SK-MEL-5 (cell line): ENCODE measurements at regions not wholly inside any gene's neighbourhood (a gene's known extent, or its start where the extent isn't known, plus 50 kb on each side); places are given as distances from the start of the nearest gene placed in this dataset.
"Not testable (repeated sequence)": the region's sequence is repeated elsewhere in the genome, so short reads cannot be mapped to it uniquely, and the experiment has no call there.

Source experiments
- DNase-seq: peaks from one replicate; pipeline ENCODE4 v3.0.0-alpha.2; 2016; ENCODE audit warnings: low read depth, low spot score
- in situ Hi-C: cut with HindIII; loops from 2 replicates; pipeline ENCODE4 v1.10.0; 2016; ENCODE audit warnings: low sequenced_read_pairs, high pct_unique_total_duplicates, low pct_unique_long_range_greater_than_20kb

GRCh38 chr2:19089476-19089875 is 268.9 kb downstream of the OSR1 start:
- in situ Hi-C loops, DNase-seq: not testable (repeated sequence)

DNA sequence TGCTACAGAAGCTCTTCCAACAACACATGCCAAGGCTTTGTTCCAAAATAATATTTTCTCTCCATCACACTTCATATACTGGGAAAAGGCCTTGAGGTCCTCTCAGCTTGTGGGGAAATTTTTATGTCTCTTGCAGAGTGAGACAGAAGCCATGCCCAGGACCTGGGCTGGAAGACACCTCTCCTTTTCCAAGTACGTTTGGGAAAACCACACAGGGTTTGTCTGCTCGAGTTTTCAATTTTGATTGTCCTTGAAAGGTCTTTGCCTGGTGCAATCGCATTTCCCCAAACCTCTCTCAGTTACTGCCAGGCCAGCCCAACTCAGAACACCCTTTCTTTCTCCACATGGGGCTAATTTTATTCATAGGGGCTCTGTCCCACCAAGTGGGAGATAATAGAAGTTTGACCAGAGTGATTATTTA is 272.2 kb downstream of the OSR1 start:
- in situ Hi-C loops = no loop called here
- no peak for DNase-seq

- peak; percentile 81 for DNase-seq
- in situ Hi-C loops = no loop called here
Observed at GRCh38 chr2:19078709-19079108, 279.7 kb downstream of the OSR1 start.

GRCh38 chr2:19073522-19073921 is 284.9 kb downstream of the OSR1 start:
- in situ Hi-C loops = no loop called here
- DNase-seq = no peak

DNA sequence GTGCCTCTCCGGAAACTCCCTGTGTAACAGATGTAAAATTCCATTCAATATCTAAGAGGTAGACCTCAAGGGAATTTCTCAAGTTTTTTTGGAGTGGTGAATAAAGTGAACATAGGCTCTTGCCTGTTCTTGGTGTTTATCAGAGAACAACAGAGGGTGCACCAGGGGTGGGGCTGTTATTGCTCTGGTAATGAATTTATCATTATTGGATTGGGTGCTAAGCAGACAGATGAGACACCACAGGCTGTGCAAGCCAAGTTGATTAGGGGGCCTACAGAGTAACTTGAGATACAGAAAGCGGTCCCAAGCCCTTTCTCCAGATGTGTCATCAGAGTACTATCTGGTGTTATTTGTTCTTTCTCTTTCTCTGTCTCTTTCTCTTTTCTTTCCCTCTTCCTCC is 286.3 kb downstream of the OSR1 start:
- in situ Hi-C loops = no loop called here
- no peak for DNase-seq

DNA sequence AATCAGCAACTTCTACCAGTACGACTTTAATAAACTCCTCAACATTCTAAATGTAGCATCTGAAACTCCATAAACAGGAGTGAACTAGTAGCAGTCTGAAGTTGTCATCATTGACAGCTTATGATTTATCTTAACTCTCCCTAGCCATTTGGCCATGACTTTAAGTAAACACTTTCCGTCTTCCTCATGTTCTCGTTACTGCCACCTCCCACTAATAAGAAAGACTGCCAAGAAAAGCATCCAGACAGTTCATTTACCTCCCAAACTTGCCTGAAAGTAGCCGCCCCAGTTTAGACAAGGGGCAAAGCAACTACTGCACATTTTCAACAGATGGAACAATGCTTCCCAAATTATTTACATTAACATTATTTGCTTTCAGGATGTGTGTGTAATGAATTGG is 287.5 kb downstream of the OSR1 start:
- in situ Hi-C loops = no loop called here
- DNase-seq = no peak

GRCh38 chr2:19068206-19068605 is 290.2 kb downstream of the OSR1 start:
- in situ Hi-C loops = no loop called here

GRCh38 chr2:19062370-19062769 is 296.1 kb downstream of the OSR1 start:
- DNase-seq = no peak
- in situ Hi-C loops = no loop called here

More at GRCh38 chr2:19068206-19068605, 290.2 kb downstream of the OSR1 start:
- DNase-seq = no peak

- in situ Hi-C loops = no loop called here
- DNase-seq = no peak
Observed at GRCh38 chr2:19059076-19059475, 299.3 kb downstream of the OSR1 start.

- DNase-seq = peak; percentile 30
- in situ Hi-C loops = no loop called here
Observed at GRCh38 chr2:19051203-19051831, 307.1 kb downstream of the OSR1 start.

DNA sequence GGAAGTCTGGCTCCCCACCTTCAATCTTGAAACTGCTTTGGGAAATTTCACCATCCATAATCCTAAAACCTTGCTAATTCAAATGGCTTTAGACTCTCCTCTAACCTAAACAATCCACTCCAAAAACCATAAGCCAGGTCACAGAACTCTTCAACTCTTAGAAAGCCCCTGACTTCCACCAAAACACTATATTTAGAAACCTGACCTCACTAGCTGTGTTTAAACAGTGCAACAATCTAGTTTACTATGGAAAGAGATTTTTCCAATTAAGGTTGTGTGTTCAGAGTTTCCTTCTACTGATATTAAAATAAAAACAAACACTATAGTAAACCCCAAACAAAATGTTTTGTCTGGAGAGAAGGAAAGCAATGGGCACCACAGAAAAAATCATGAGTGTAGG is 308.1 kb downstream of the OSR1 start:
- in situ Hi-C loops = no loop called here
- DNase-seq = no peak

DNA sequence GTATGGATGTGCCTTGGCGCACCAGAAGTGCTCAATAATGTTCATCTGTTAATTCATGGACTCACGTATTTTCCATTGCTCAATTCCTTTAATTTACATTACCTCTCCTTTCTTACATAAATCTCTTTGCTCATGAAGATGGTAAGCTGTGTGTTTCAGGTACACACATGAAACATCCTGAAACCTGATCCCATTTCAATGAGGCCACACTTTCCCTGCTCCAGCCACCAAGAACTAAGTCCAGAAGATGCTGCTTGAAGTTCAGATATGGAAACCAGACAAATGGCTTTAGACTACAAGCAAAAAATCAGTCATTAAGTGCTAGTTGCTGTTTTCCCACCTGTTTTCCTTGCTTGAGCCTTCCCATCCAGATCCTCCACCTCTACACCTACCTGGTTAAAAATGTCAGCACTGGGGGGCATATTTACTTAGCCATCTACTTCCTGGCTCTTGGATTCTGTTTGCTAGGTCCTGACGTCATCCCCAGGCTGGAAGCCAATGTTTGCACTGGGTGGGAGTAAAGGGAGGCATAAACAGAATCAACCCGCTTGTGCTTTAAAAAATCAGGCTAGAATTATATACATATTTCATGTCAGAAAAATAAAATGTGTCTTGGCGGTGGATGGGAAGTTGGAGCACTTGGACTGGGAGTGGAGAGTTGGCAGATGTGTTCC is 309.7 kb downstream of the OSR1 start:
- DNase-seq = no peak
- in situ Hi-C loops = no loop called here

DNA sequence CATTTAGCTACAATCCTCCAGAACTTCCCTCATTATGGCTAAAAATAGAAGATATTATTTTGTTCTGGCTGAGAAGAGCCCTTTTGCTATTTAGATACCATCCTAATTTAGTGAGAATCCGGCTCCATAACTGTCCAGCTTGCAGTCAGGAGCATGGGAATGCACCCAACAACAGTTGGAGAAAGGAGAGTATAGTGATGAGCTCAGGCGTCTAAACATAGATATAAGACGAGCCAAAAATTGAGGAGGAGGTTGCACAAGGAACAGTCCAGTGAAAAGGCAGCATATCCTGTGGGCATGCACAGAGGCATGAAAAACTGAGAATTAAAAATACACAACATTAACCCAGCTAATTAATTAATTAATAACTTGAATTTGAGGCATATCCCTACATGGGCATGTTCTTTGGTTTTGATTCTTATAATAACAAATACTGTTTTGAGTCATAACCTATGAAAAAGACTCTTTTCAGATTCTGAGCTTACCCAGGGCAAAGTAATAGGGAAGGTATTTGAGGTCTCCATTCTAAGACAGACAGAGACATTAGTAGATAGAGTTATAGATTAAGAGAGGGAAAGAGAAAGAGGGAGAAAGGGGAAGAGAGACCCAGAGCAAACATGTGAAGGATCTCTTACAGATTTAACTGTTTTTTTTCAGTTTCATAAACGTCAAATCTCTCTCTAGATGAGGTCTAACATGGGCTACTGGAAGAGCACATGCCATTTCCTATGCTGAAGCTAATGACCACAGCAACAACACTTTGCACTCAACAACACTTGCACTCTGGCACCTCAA is 311.2 kb downstream of the OSR1 start:
- DNase-seq = peak; percentile 13
- in situ Hi-C loops = no loop called here

DNA sequence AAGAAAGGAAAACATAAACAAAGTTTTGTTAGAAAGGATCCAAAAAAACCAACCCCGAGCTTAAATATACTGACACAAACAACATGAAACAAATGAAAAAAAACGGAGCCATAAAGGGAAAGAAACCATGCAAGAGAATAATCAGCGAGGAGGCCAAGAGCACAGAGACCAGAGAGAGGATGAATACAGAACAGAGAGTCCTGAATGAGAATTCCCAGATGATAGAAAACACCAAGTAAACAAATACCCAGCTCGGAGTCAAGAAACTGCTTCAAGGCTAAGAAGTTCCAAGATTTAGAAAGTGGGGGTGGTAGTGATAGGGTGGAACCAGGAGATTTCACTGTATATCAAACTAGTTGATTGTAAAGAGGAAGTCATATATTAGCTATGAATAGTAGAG is 313.3 kb downstream of the OSR1 start:
- no peak for DNase-seq

DNA sequence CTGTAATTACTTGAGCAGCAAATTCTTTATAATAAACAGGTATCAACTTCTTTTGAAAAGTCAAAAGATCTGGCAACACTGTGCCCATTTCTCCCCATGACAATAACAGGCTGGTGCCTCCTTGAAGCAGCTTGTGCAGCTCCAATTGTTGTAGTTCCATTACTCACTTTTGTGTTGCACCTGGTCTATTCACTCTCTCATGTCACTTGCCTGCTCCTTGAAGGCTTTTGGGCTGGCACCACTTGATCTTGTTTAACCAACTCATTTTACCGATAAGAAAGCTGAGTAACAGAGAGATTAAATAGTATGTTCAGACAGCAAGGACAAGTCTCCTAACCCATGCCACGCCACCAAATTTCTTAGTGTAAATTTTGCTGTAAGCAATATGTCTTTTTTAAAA is 314.5 kb downstream of the OSR1 start:
- DNase-seq = no peak
- in situ Hi-C loops = no loop called here

More for the DNA sequence above, 313.3 kb downstream of the OSR1 start:
- in situ Hi-C loops = no loop called here

DNA sequence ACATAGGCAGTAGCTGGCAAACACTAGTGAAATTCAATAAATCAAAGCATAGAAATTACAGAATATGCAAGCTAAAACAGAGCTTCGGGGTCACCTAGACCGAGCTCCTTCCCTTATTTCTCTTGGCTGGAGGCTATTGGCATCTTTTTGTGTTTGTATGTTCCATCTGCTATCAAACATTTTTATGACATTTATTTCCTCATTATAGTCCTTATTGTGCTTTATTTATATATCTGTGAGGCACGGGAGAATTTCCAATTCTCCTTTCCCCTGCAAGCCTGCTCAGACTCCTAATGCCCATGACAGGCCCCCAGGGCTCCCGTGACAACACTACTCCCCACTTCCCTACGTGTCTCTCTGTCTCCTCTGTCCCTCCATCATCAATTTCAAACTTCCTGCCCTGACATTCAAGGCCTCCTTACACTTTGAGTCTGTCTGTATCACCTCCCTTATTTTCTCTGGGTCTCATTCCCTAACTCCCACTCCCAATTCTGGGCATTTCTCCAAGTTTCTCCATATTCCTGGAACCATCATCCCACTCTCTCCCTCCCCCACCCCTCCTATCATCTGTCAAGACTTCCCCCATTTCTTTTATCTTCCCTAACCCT is 316.9 kb downstream of the OSR1 start:
- no peak for DNase-seq
- in situ Hi-C loops = no loop called here

- in situ Hi-C loops = no loop called here
- no peak for DNase-seq
Observed at GRCh38 chr2:19038071-19039015, 320.1 kb downstream of the OSR1 start.
